Uterus (tissue), 2 donors: ENCODE measurements at regions not wholly inside any gene's neighbourhood (a gene's known extent, or its start where the extent isn't known, plus 50 kb on each side); places are given as distances from the start of the nearest gene placed in this dataset.

Experiments used
- CTCF ChIP-seq, 4 experiments: fragments of 200-600 bp in 2 of 4; fragments of 450-650 bp in 2 of 4; sonication (generic) in 2 of 4; IDR thresholded peaks; one replicate each; pipeline ENCODE4 v1.5.1; 2016 to 2019; ENCODE audit warnings: antibody characterized with exemption in 4 of 4, mild to moderate bottlenecking in 2 of 4, moderate library complexity in 1 of 4
- POLR2A ChIP-seq, 2 donors: fragments of 450-650 bp; IDR thresholded peaks; one replicate each; pipeline ENCODE4 v1.6.1; 2016; ENCODE audit warnings: antibody characterized with exemption in 2 of 2, mild to moderate bottlenecking in 1 of 2, moderate library complexity in 1 of 2

- TF ChIP-seq CTCF (IDR thresholded peaks at IDR 0.05) (no peak), POLR2A (IDR thresholded peaks at IDR 0.05) (no peak)
These were observed 1864.7 kb upstream of the ACO1 start for GRCh38 chr9:30519756-30520155.
